GM12873 (cell line): ENCODE measurements at regions not wholly inside any gene's neighbourhood (a gene's known extent, or its start where the extent isn't known, plus 50 kb on each side); places are given as distances from the start of the nearest gene placed in this dataset.

ENCODE experiments used
- CTCF ChIP-seq: IDR thresholded peaks from 2 replicates; pipeline ENCODE4 v1.5.1; 2012; ENCODE audit warnings: low read depth, mild to moderate bottlenecking, moderate library complexity, low read length, control low read depth; ENCODE audit not compliant: insufficient read depth; ENCODE audit errors: missing control alignments

- TF ChIP-seq CTCF, result no peak
These were observed 314.4 kb downstream of the AASDHPPT start for GRCh38 chr11:106391771-106392420.

GRCh38 chr11:106395716-106396349 is 318.4 kb downstream of the AASDHPPT start:
- no peak for TF ChIP-seq CTCF

GRCh38 chr11:106397787-106398501 is 320.5 kb downstream of the AASDHPPT start:
- no peak for TF ChIP-seq CTCF

- no peak for TF ChIP-seq CTCF
These were observed 321.1 kb downstream of the AASDHPPT start for GRCh38 chr11:106398502-106399075.

- no peak for TF ChIP-seq CTCF
These were observed 321.6 kb downstream of the AASDHPPT start for GRCh38 chr11:106399076-106399511.

GRCh38 chr11:106399624-106400023 is 322.2 kb downstream of the AASDHPPT start:
- TF ChIP-seq CTCF, result no peak
